Cardiac septum (tissue), 1 donor: ENCODE measurements at regions not wholly inside any gene's neighbourhood (a gene's known extent, or its start where the extent isn't known, plus 50 kb on each side); places are given as distances from the start of the nearest gene placed in this dataset.

ENCODE experiments used
- DNase-seq: peaks from one replicate; pipeline ENCODE4 v3.0.0-alpha.2; 2020; ENCODE audit warnings: low spot score
- intact Hi-C: fragments of 100-400 bp; cut with DNase I; formaldehyde crosslinking; loops from one replicate; pipeline ENCODE4 v1.14.0; 2022
- donor health status: DM: no; HTN: no; CAD: no.

DNA sequence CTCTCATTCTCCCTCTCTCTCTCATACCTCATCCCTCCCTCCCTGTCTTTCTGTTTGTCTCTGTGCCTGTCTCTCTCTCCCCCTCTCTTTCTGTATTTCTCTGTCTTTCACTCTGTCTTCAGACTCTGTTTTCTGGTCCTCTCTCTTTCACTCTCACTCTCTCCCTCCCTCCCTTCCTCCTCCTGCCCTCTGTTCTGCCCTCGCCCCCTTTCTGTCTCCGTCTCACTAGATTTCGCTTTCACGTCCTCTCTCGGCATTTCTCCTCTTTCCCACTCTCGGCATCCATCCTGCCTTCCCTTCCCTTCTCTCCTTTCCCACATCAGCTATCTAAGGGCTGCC is 183.0 kb downstream of the PHETA1 start:
- DNase-seq = no peak
- intact Hi-C loops = no loop called here

DNA sequence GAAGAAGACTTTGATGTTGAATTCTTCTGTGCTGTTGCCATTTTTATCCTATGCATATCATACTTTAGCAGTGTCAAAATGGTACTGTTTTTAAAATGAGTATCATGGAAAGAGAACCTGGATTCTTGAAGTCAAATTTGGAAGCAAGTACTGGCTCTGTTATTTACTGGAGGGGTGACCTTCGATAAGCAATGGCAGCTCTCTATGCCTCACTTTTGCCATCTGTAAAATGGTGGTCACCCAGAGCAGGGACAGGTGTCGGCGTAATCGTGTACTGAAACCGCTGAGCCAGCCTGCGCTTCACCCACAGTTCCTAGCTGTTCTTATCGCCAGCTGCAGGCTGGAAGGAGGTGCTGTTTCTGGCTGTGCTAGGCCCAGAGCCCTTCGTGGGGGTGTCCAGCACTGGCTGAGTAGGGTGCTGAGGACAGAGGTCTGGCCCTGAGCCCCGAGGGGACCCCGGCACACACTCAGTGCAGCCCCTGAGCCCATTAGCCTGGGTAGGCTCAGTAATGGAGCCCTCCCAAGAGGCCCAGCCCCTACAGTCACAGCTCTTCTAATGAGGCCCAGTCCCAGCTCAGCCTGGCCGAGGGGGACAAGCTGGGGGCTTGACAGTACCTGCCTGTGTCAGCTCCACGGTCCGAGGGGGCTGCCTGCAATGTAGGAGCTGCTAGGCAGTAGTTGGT is 183.5 kb downstream of the PHETA1 start:
- no peak for DNase-seq
- intact Hi-C loops = no loop called here

GRCh38 chr12:111184161-111184560 is 184.7 kb downstream of the PHETA1 start:
- no peak for DNase-seq
- intact Hi-C loops = no loop called here

GRCh38 chr12:111183094-111183493 is 185.8 kb downstream of the PHETA1 start:
- DNase-seq = no peak

GRCh38 chr12:111182382-111182781 is 186.5 kb downstream of the PHETA1 start:
- intact Hi-C loops = no loop called here

More at GRCh38 chr12:111183094-111183493, 185.8 kb downstream of the PHETA1 start:
- intact Hi-C loops = no loop called here

GRCh38 chr12:111181143-111181726 is 187.7 kb downstream of the PHETA1 start:
- DNase-seq = no peak
- intact Hi-C loops = no loop called here

More at GRCh38 chr12:111182382-111182781, 186.5 kb downstream of the PHETA1 start:
- no peak for DNase-seq

GRCh38 chr12:111180426-111181142 is 188.3 kb downstream of the PHETA1 start:
- intact Hi-C loops = no loop called here
- DNase-seq = no peak

GRCh38 chr12:111178181-111179081 is 190.5 kb downstream of the PHETA1 start:
- DNase-seq = no peak
- intact Hi-C loops = loop anchor here (5.0 kb wide), 1 partner anchor 286 kb away; no protein-coding TSS in a partner anchor

DNA sequence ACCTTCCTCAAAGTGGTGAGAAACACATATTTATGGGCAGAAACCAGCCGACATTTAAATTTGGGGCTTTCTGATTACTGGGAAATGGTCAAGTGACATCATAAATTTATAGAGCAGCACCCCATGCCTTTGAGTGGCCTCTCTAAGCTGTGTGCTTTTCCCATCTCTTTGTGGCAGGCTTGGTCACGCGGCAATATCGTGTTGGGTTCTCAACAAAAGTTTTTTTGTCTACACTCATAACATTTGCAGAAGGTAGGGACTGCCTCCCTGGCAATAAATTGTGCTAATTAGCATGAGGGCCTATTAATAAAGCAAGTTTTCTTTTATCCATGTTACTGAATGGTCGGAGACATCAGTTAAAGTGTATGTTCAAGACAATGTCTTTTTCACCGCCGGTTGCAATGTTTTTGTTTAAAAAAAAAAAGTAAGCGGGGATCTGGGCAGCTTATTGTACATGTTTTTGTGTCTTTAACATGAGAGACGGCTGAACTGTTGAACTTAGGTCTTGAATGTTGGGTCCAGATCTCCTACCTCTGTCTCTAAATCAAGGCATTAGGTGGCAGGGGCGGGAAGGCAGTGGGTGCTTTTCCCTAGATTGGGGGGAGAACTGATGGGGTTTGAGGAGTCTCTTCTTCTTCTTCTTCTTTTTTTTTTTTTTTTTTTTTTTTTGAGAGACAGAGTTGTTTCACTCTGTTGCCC is 193.3 kb downstream of the PHETA1 start:
- intact Hi-C loops = loop anchor here (5.0 kb wide), 1 partner anchor 283 kb away; no protein-coding TSS in a partner anchor
- DNase-seq = no peak

- DNase-seq = no peak
- intact Hi-C loops = loop anchor here (5.0 kb wide), 2 partner anchors 153 to 283 kb away; no protein-coding TSS in a partner anchor
Measured at GRCh38 chr12:111174961-111175345, 193.9 kb downstream of the PHETA1 start.

DNA sequence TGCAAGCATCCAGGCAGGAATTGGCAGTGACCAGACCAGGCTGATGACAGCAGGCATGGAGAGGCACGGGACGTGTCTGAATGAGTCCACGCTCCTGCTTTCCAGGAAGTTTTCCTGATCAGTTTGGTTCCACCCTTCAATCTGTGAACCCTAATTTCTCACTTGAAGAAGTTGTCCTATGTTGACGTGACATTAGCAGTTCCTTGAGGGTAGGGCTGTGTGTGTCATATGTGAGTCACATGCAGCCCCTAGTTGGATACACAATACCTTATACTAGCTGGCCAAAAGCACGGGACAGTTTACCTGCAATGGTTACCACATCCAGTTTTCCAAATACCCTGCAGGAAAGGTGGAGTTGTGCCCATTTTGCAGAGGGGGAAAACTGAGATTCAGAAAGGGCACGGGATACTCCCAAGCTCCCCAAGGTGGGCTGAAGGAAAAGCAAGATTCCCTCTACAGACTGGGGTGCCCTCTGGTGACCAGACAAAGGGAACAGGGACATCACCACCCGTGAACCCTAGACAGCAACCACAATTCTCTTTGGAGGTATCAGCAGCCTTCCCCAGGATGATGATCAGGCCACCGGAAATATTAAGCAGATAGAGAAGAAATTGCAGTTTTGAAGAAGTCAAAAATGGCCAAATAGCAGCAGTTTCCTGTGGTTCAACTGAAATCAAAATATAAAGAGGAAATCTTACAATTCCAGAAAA is 194.5 kb downstream of the PHETA1 start:
- no peak for DNase-seq
- intact Hi-C loops = loop anchor here (5.0 kb wide), 1 partner anchor 152 kb away; no protein-coding TSS in a partner anchor

DNA sequence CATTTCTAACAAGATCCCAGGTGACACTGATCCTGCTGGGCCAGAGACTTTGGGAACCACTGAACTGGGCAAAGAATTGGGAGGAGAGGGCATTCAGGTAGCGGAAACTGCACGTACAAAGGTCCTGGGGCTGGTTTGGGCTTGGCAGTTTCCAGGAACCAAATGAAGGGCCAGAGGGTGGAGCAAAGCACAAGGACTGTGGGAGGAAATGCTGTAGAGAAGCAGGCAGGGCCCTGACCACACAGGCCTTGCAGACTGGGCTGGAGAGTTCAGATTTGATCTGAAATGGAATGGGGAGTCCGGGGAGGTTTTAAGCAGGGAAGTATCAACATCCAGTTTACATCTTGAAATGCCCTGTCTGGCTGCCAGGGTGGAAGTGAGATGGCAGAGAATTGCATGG is 195.1 kb downstream of the PHETA1 start:
- no peak for DNase-seq
- intact Hi-C loops = loop anchor here (5.0 kb wide), 1 partner anchor 152 kb away; no protein-coding TSS in a partner anchor

- intact Hi-C loops = loop anchor here (5.0 kb wide), 1 partner anchor 151 kb away; no protein-coding TSS in a partner anchor
- no peak for DNase-seq
Measured at GRCh38 chr12:111173391-111173790, 195.5 kb downstream of the PHETA1 start.

GRCh38 chr12:111172786-111173185 is 196.1 kb downstream of the PHETA1 start:
- intact Hi-C loops = loop anchor here (5.0 kb wide), 1 partner anchor 150 kb away; no protein-coding TSS in a partner anchor
- no peak for DNase-seq

DNA sequence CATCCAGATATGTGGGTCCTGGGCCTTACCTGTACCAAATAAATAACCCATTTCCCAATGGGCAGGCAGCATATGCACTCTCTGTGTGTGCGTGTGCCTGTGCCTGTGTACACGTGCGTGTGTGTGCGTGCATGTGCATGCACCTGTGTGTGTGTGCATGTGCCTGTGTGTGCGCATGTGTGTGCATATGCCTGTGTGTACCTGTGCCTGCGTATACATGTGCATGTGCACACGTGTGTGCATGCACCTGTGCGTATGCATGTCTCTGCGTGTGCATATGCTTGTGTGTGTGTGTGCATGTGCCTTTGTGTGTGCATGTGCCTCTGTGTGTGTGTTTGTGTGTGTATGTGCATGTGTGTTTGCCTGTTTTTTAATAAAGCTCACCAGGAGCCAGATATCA is 197.1 kb downstream of the PHETA1 start:
- no peak for DNase-seq
- intact Hi-C loops = loop anchor here (5.0 kb wide), 1 partner anchor 150 kb away; no protein-coding TSS in a partner anchor

GRCh38 chr12:111171345-111171744 is 197.6 kb downstream of the PHETA1 start:
- intact Hi-C loops = loop anchor here (5.0 kb wide), 1 partner anchor 149 kb away; no protein-coding TSS in a partner anchor
- DNase-seq = no peak

DNA sequence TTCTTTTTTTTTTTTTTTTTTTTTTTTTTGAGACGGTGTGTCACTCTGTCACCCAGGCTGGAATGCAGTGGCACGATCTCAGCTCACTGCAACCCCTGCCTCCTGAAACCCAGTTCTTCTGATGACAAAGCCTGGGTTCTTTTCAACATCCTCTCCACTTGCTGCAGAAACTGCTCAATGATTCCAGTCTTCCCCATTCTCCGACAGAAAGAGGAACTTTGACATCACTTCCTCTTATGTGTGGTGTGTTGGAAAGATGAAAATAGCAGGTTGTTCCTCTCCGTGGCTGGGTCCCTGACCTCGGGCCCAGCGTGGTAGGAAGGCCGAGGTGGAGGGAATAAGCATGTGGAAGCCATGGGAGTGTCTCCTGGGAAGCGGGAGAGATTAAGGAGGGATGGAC is 198.4 kb downstream of the PHETA1 start:
- intact Hi-C loops = loop anchor here (5.0 kb wide), 1 partner anchor 148 kb away; no protein-coding TSS in a partner anchor

GRCh38 chr12:111169456-111169855 is 199.4 kb downstream of the PHETA1 start:
- no peak for DNase-seq
- intact Hi-C loops = no loop called here

More for the DNA sequence above, 198.4 kb downstream of the PHETA1 start:
- DNase-seq = no peak
